Progenitor cell of endocrine pancreas (in vitro differentiated cells): ENCODE measurements at regions not wholly inside any gene's neighbourhood (a gene's known extent, or its start where the extent isn't known, plus 50 kb on each side); places are given as distances from the start of the nearest gene placed in this dataset.

ENCODE experiments used
- DNase-seq: peaks from one replicate; pipeline ENCODE4 v3.0.0; 2021; ENCODE audit warnings: low spot score; ENCODE audit not compliant: unreplicated experiment
- H3K27ac Mint-ChIP-seq: 2 replicates; pipeline ENCODE4 v1.8.0; 2021; ENCODE audit warnings: mild to moderate bottlenecking, moderate library complexity, mixed read lengths
- H3K27me3 Mint-ChIP-seq: 2 replicates; pipeline ENCODE4 v1.8.0; 2021; ENCODE audit warnings: mixed read lengths
- H3K36me3 Mint-ChIP-seq: 2 replicates; pipeline ENCODE4 v1.8.0; 2022; ENCODE audit warnings: mixed read lengths; ENCODE audit not compliant: insufficient read depth
- H3K4me1 Mint-ChIP-seq: 2 replicates; pipeline ENCODE4 v1.8.0; 2021; ENCODE audit warnings: low read depth, mixed read lengths
- H3K4me3 Mint-ChIP-seq: 2 replicates; pipeline ENCODE4 v1.8.0; 2021; ENCODE audit warnings: low read depth, mild to moderate bottlenecking, moderate library complexity, mixed read lengths
- H3K9me3 Mint-ChIP-seq: 2 replicates; pipeline ENCODE4 v1.8.0; 2021; ENCODE audit warnings: low read depth, mixed read lengths
- TF ChIP-seq, protein P1 (sequence below): fragments of 200-600 bp; sonication (generic); IDR thresholded peaks from one replicate; pipeline ENCODE4 v1.5.0; 2021; ENCODE audit warnings: antibody characterized with exemption, mild to moderate bottlenecking; ENCODE audit not compliant: unreplicated experiment

DNA sequence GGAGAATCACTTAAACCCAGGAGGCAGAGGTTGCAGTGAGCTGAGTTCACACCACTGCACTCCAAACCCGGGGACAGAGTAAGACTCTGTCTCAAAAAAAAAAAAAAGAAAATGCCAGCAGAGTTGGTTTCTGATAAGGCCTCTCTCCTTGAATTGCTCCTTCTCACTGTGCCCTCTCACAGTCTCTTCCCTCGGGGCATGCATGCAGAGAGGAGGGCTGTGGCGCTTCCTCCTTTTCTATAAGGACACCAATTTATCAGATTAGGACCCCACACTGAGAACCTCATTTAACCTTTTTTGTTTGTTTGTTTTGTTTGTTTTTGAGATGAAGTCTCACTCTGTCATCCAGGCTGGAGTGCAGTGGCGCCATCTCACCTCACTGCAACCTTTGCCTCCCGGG is 110.5 kb downstream of the ZFP36L2 start:
- Mint-ChIP-seq H3K36me3 (no peaks in the 10 kb centered on the region), H3K9me3 (peaks cover 9% of the 10 kb centered on the region), H3K27ac (no peak overlapping the region), H3K27me3 (no peaks in the 10 kb centered on the region), H3K4me3 (no peak overlapping the region), H3K4me1 (peaks cover 6% of the 10 kb centered on the region)
- DNase-seq: no peak
- TF ChIP-seq, protein P1, sequence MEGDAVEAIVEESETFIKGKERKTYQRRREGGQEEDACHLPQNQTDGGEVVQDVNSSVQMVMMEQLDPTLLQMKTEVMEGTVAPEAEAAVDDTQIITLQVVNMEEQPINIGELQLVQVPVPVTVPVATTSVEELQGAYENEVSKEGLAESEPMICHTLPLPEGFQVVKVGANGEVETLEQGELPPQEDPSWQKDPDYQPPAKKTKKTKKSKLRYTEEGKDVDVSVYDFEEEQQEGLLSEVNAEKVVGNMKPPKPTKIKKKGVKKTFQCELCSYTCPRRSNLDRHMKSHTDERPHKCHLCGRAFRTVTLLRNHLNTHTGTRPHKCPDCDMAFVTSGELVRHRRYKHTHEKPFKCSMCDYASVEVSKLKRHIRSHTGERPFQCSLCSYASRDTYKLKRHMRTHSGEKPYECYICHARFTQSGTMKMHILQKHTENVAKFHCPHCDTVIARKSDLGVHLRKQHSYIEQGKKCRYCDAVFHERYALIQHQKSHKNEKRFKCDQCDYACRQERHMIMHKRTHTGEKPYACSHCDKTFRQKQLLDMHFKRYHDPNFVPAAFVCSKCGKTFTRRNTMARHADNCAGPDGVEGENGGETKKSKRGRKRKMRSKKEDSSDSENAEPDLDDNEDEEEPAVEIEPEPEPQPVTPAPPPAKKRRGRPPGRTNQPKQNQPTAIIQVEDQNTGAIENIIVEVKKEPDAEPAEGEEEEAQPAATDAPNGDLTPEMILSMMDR: no peak

DNA sequence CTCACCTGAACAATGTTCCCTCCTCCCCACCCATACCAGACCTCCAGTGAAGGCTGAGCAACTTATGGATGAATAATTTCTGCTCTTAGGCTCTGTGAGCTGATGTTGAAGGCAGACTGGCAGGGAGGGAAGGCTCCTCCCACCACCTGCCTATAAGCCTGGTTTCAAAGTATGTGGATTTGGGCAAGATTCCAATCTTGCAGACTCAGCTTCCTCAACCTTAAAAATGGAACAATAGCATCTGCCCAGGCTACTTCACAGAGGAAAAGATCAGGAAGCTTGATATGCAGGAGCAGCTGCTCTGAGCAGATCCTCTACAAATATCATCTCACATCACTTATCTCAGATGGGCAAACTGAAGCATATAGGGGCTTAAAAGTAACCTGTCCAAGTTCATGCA is 112.2 kb downstream of the ZFP36L2 start:
- Mint-ChIP-seq H3K4me3 (no peak overlapping the region), H3K9me3 (peaks cover 4% of the 10 kb centered on the region), H3K27ac (no peak overlapping the region), H3K36me3 (no peaks in the 10 kb centered on the region), H3K4me1 (peaks cover 18% of the 10 kb centered on the region), H3K27me3 (no peaks in the 10 kb centered on the region)
- TF ChIP-seq, protein P1: no peak
- no peak for DNase-seq

DNA sequence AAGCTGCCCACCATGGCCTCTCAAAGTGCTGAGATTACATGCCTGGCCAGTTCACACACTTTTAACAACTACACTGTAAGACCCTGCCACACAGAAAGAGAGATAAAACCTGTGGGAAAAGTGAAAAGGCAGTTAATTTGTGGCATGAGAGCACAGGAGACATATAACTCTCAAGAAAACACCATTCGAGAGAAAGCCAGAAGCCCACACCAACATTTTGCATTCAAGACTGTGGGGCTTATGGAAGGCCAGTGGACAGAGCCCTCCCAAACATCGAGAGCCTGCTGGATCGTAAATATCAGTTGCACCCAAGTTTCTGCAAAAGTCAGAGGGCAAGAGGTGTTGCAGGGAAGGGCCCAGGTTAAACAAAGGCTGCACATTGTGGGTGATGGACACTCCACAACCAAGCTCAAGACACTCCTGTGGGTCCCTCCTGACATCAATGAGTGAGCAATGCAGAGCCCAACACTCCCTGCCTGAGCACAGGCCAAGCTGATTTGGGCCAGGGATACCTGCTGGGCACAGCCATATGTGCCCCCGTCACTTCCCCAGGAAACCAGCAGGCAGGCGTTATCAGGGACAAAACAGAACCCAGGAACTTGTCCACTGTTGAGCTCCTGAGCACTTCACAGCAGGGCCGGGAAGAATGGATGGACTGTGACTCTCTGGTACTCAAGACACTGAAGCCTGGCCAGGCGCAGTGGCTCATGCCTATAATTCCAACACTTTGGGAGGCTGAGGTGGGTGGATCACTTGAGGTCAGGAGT is 114.4 kb downstream of the ZFP36L2 start:
- Mint-ChIP-seq H3K4me3 (no peak overlapping the region), H3K27ac (peak overlapping the region; percentile 49)
- DNase-seq: no peak

DNA sequence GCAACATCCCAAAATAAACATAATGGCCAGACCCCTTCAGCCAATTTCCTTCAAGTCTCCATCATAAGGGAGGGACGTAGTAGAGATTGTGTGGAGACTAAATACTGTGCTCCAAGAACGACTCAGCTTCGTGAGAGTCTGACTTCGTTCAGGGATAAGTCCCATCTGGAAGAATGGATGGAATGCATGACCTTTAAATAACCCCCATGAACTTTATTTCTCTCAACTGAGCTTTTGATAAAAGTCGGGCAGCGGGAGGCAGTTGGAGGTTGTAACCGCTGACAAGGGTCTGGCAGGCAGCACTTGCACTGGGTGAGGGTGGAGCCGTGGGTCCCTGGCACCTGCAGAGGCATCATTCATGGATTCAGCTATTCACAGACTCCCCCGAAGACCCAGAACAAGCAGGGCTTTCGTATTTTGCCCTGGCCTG is 115.9 kb downstream of the ZFP36L2 start:
- DNase-seq: no peak
- Mint-ChIP-seq H3K9me3 (no peaks in the 10 kb centered on the region), H3K4me3 (no peak overlapping the region), H3K27ac (peak overlapping the region; percentile 78), H3K27me3 (no peaks in the 10 kb centered on the region), H3K4me1 (peaks cover 23% of the 10 kb centered on the region), H3K36me3 (no peaks in the 10 kb centered on the region)
- TF ChIP-seq, protein P1: no peak

More for the DNA sequence above, 114.4 kb downstream of the ZFP36L2 start:
- Mint-ChIP-seq H3K9me3 (no peaks in the 10 kb centered on the region), H3K27me3 (no peaks in the 10 kb centered on the region), H3K36me3 (no peaks in the 10 kb centered on the region), H3K4me1 (peaks cover 21% of the 10 kb centered on the region)
- TF ChIP-seq, protein P1: no peak

DNA sequence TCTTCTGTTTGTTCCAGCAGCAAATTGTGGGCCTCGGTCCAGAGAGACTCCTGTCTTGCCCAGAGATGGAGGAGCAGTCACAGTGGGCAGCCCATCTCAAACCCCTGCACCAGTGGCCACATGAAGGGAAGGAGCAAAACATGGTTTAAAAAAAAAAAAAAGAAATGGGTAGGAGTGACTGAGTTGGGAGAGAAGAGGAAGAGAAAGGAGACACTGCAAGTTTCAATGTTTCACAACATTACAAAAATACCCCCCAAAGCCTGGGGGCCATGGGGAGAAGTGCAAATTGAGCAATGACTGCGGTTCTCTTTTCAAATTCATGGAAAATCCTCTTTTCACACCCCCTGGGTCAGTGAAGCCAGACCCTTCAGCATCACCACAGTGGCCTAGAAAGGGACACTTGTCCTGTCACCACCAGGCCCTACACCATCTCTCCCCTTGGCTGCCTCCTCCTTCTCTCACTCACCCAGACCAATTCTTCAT is 117.1 kb downstream of the ZFP36L2 start:
- no peak for DNase-seq
- Mint-ChIP-seq H3K36me3 (no peaks in the 10 kb centered on the region), H3K9me3 (peaks cover 1% of the 10 kb centered on the region), H3K27ac (peak overlapping the region; percentile 62), H3K4me3 (no peak overlapping the region), H3K4me1 (peaks cover 23% of the 10 kb centered on the region), H3K27me3 (no peaks in the 10 kb centered on the region)
- TF ChIP-seq, protein P1: no peak
